Panc1 (cell line): ENCODE measurements at regions not wholly inside any gene's neighbourhood (a gene's known extent, or its start where the extent isn't known, plus 50 kb on each side); places are given as distances from the start of the nearest gene placed in this dataset.
A peak's percentile ranks its signal among the peaks of the same experiment; 100 is the strongest.
"Not testable (repeated sequence)": the region's sequence is repeated elsewhere in the genome, so short reads cannot be mapped to it uniquely, and the experiment has no call there.

Source experiments
- ATAC-seq: fragments of 200-7000 bp; cut with Tn5 transposase; 2 replicates; pipeline ENCODE4 v1.9.1; 2020; ENCODE audit warnings: mild to moderate bottlenecking, moderate library complexity
- BruUV-seq: library from RNA; stranded (reverse); fragments of 400-500 nt; replicated peaks from 2 replicates; lab custom pipeline; 2021; lab: Mats Ljungman, UMichigan
- CTCF ChIA-PET: fragments of 300-600 bp; sonication (Branson Sonifier 250); formaldehyde crosslinking; loops from one replicate; lab custom pipeline; 2022; ENCODE audit warnings: antibody characterized with exemption; lab: Charles Lee
- POLR2A ChIA-PET: fragments of 300-600 bp; sonication (Branson Sonifier 250); formaldehyde crosslinking; loops from one replicate; lab custom pipeline; 2022; ENCODE audit warnings: antibody characterized with exemption; lab: Charles Lee
- DNase-seq: peaks from one replicate; pipeline ENCODE4 v3.0.0-alpha.2; 2010; ENCODE audit warnings: low read depth, low spot score
- H3K27ac ChIP-seq: 2 replicates; pipeline ENCODE4 v1.5.1; 2011; ENCODE audit warnings: mild to moderate bottlenecking, low read length, inconsistent platforms
- H3K27me3 ChIP-seq: fragments of 200-500 bp; sonication (Bioruptor generic); 2 replicates; pipeline ENCODE4 v1.6.0; 2014; ENCODE audit warnings: low read length, inconsistent platforms; ENCODE audit not compliant: control insufficient read depth, insufficient read depth
- H3K36me3 ChIP-seq: fragments of 200-500 bp; sonication (Bioruptor generic); 2 replicates; pipeline ENCODE4 v1.5.1; 2014; ENCODE audit warnings: inconsistent platforms, mild to moderate bottlenecking, low read length, moderate library complexity; ENCODE audit not compliant: control insufficient read depth, insufficient read depth
- H3K4me1 ChIP-seq: 2 replicates; pipeline ENCODE4 v1.5.1; 2011; ENCODE audit warnings: inconsistent platforms, mild to moderate bottlenecking, low read length, moderate library complexity; ENCODE audit not compliant: control insufficient read depth, insufficient read depth
- H3K4me3 ChIP-seq, 2 experiments: 2 replicates each; pipeline ENCODE4 v1.5.1; 2011 to 2012; ENCODE audit warnings: low read depth in 2 of 2, low read length in 2 of 2, mild to moderate bottlenecking in 2 of 2, inconsistent platforms in 1 of 2, moderate library complexity in 1 of 2
- H3K9me3 ChIP-seq: fragments of 200-500 bp; sonication (Bioruptor generic); 2 replicates; pipeline ENCODE4 v1.5.1; 2014; ENCODE audit warnings: low read depth, mild to moderate bottlenecking, inconsistent platforms, low read length, moderate library complexity; ENCODE audit not compliant: control insufficient read depth, insufficient read depth
- CTCF ChIP-seq: fragments of 450-650 bp; IDR thresholded peaks from 2 replicates; pipeline ENCODE4 v1.5.1; 2017; ENCODE audit warnings: mild to moderate bottlenecking
- POLR2AphosphoS5 ChIP-seq: IDR thresholded peaks from 2 replicates; pipeline ENCODE4 v1.6.1; 2012; ENCODE audit warnings: mild to moderate bottlenecking, low read depth, low read length, moderate library complexity
- REST ChIP-seq, 2 experiments: IDR thresholded peaks; 2 replicates each; pipeline ENCODE4 v1.6.1; 2011 to 2012; ENCODE audit warnings: low read depth in 2 of 2, control low read depth in 1 of 2, low read length in 1 of 2, mild to moderate bottlenecking in 1 of 2, moderate library complexity in 1 of 2; ENCODE audit not compliant: insufficient read depth in 1 of 2
- SIN3A ChIP-seq: IDR thresholded peaks from 2 replicates; pipeline ENCODE4 v1.6.1; 2012; ENCODE audit warnings: low read depth, mild to moderate bottlenecking, low read length, moderate library complexity, borderline replicate concordance; ENCODE audit not compliant: insufficient read depth
- TCF7L2 ChIP-seq: IDR thresholded peaks from 2 replicates; pipeline ENCODE4 v1.6.1; 2011; ENCODE audit warnings: mild to moderate bottlenecking, low read depth, low read length, inconsistent platforms
- in situ Hi-C: cut with HindIII; loops from 2 replicates; pipeline ENCODE4 v1.10.0; 2016; ENCODE audit warnings: low sequenced_read_pairs, low pct_unique_long_range_greater_than_20kb
- intact Hi-C: fragments of 100-400 bp; cut with micrococcal nuclease; formaldehyde crosslinking; loops from one replicate; pipeline ENCODE4 v1.10.0; 2022; ENCODE audit not compliant: unreplicated experiment

- no TSS peak for BruUV-seq
- DNase-seq (no peak), ATAC-seq (no peak)
- H3K4me1 ChIP-seq, result no peaks in the 10 kb centered on the region
- H3K27ac ChIP-seq, result no peak overlapping the region
- intact Hi-C loops, result no loop called here
- no peaks in the 10 kb centered on the region for H3K9me3 ChIP-seq
- in situ Hi-C loops, result no loop called here
- ChIA-PET POLR2A (no interaction called here), CTCF (no interaction called here)
- H3K4me3 ChIP-seq, result no peak overlapping the region
- TF ChIP-seq POLR2AphosphoS5 (no peak), CTCF (no peak), REST (IDR thresholded peaks at IDR 0.05; ENCODE audit: insufficient read depth in 1 of 2, low read depth in 2 of 2, low read length in 1 of 2) (no peak), TCF7L2 (no peak), SIN3A (no peak)
- H3K27me3 ChIP-seq, result no peaks in the 10 kb centered on the region
- no peaks in the 10 kb centered on the region for H3K36me3 ChIP-seq
These were observed 76.2 kb upstream of the ICA1 start for GRCh38 chr7:8338206-8338605.

- Histone ChIP-seq H3K27me3 (no peaks in the 10 kb centered on the region), H3K27ac (no peak overlapping the region), H3K9me3 (no peaks in the 10 kb centered on the region), H3K4me3 (no peak overlapping the region), H3K4me1 (no peaks in the 10 kb centered on the region), H3K36me3 (no peaks in the 10 kb centered on the region)
- BruUV-seq, result no TSS peak
- POLR2A ChIA-PET, result no interaction called here
- TF ChIP-seq TCF7L2 (no peak), POLR2AphosphoS5 (no peak), CTCF (no peak), REST (IDR thresholded peaks at IDR 0.05; ENCODE audit: insufficient read depth in 1 of 2, low read depth in 2 of 2, low read length in 1 of 2) (no peak), SIN3A (no peak)
- ATAC-seq, result no peak
- CTCF ChIA-PET, result interaction anchor here (0.6 kb wide), 1 partner anchor 1868 kb away, joined by 3 read pairs; no protein-coding TSS in a partner anchor
- in situ Hi-C loops (no loop called here), intact Hi-C loops (no loop called here)
- no peak for DNase-seq
These were observed 81.6 kb upstream of the ICA1 start for GRCh38 chr7:8343556-8343955.

- in situ Hi-C loops, result not testable (repeated sequence)
These were observed 85.4 kb upstream of the ICA1 start for GRCh38 chr7:8347395-8347794.

GRCh38 chr7:8351654-8352053 lies 81.8 kb upstream of the NXPH1 start:
- H3K9me3 ChIP-seq, H3K4me1 ChIP-seq, H3K27ac ChIP-seq, H3K36me3 ChIP-seq, POLR2A ChIA-PET, intact Hi-C loops, ATAC-seq, DNase-seq, CTCF ChIA-PET, BruUV-seq, in situ Hi-C loops, H3K27me3 ChIP-seq: not testable (repeated sequence)
- H3K4me3 ChIP-seq, result peak overlapping the region in 1 of 2 experiments; percentile 14; a peak in 1 of 4 replicates

More at GRCh38 chr7:8347395-8347794, 85.4 kb upstream of the ICA1 start:
- H3K9me3 ChIP-seq, CTCF ChIA-PET, DNase-seq, intact Hi-C loops, H3K4me1 ChIP-seq, POLR2A ChIA-PET, H3K4me3 ChIP-seq, H3K27me3 ChIP-seq, BruUV-seq, ATAC-seq, H3K36me3 ChIP-seq, H3K27ac ChIP-seq: not testable (repeated sequence)
